KMS-11 (cell line): ENCODE measurements at regions not wholly inside any gene's neighbourhood (a gene's known extent, or its start where the extent isn't known, plus 50 kb on each side); places are given as distances from the start of the nearest gene placed in this dataset.

Experiments
- H2AFZ ChIP-seq: fragments of 200-600 bp; sonication (generic); 2 replicates; pipeline ENCODE4 v1.6.1; 2016; ENCODE audit warnings: antibody characterized with exemption, mixed run types, low read depth
- H3K27ac ChIP-seq: fragments of 200-600 bp; sonication (generic); 2 replicates; pipeline ENCODE4 v1.6.1; 2016; ENCODE audit warnings: mild to moderate bottlenecking, mixed run types
- H3K27me3 ChIP-seq: fragments of 200-600 bp; sonication (generic); 2 replicates; pipeline ENCODE4 v1.6.1; 2017; ENCODE audit warnings: mild to moderate bottlenecking, low read depth, mixed run types, moderate library complexity; ENCODE audit not compliant: insufficient read depth
- H3K36me3 ChIP-seq: fragments of 200-600 bp; sonication (generic); 2 replicates; pipeline ENCODE4 v1.6.1; 2017; ENCODE audit warnings: mild to moderate bottlenecking, mixed run types; ENCODE audit not compliant: insufficient read depth
- H3K4me1 ChIP-seq: fragments of 200-600 bp; sonication (generic); 2 replicates; pipeline ENCODE4 v1.6.1; 2016; ENCODE audit warnings: mild to moderate bottlenecking, low read depth, mixed run types; ENCODE audit not compliant: poor library complexity, severe bottlenecking
- H3K4me2 ChIP-seq: fragments of 200-600 bp; sonication (generic); 2 replicates; pipeline ENCODE4 v1.7.0; 2016; ENCODE audit warnings: mild to moderate bottlenecking, mixed run types
- H3K4me3 ChIP-seq: fragments of 200-600 bp; sonication (generic); IDR thresholded peaks from 2 replicates; pipeline ENCODE4 v1.6.1; 2017; ENCODE audit warnings: low read depth, low read length, mixed read lengths; ENCODE audit not compliant: insufficient read depth
- H3K79me2 ChIP-seq: fragments of 200-600 bp; sonication (generic); 2 replicates; pipeline ENCODE4 v1.6.1; 2016; ENCODE audit warnings: low read depth, mixed run types; ENCODE audit not compliant: insufficient read depth
- H3K9ac ChIP-seq: fragments of 200-600 bp; sonication (generic); 2 replicates; pipeline ENCODE4 v1.6.1; 2016; ENCODE audit warnings: mild to moderate bottlenecking, mixed run types
- H4K20me1 ChIP-seq: fragments of 200-600 bp; sonication (generic); 2 replicates; pipeline ENCODE4 v1.6.1; 2016; ENCODE audit warnings: mild to moderate bottlenecking, mixed run types; ENCODE audit not compliant: insufficient read depth
- TF ChIP-seq, protein P1 (sequence below): fragments of 200-600 bp; sonication (generic); conservative IDR thresholded peaks from 2 replicates; pipeline ENCODE4 v1.6.1; 2017; ENCODE audit warnings: low read depth, mild to moderate bottlenecking, antibody characterized with exemption, low read length, moderate library complexity, mixed read lengths

DNA sequence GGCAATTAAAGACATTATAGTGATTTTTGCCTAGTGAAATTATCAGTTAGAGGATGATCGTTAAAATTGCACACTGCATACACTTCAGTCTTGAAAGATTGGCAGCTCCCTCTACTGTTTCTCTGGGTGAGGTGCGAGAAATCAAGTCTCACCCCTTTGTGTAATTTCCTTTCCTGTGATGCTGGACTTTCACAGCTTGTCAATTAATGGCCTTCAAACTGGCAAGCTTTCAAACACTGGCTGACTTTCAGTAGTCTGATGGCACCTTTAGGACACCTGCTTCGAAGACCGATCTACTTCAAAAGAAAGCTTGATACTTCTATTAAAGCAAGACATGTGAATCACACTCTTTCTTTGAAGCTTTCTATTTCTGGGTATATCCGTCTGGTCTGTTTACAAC lies 706.7 kb upstream of the PTPRD start:
- Histone ChIP-seq H3K4me2 (no peak overlapping the region), H3K27ac (no peak overlapping the region)
- TF ChIP-seq, protein P1, sequence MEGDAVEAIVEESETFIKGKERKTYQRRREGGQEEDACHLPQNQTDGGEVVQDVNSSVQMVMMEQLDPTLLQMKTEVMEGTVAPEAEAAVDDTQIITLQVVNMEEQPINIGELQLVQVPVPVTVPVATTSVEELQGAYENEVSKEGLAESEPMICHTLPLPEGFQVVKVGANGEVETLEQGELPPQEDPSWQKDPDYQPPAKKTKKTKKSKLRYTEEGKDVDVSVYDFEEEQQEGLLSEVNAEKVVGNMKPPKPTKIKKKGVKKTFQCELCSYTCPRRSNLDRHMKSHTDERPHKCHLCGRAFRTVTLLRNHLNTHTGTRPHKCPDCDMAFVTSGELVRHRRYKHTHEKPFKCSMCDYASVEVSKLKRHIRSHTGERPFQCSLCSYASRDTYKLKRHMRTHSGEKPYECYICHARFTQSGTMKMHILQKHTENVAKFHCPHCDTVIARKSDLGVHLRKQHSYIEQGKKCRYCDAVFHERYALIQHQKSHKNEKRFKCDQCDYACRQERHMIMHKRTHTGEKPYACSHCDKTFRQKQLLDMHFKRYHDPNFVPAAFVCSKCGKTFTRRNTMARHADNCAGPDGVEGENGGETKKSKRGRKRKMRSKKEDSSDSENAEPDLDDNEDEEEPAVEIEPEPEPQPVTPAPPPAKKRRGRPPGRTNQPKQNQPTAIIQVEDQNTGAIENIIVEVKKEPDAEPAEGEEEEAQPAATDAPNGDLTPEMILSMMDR: peak; percentile 55

DNA sequence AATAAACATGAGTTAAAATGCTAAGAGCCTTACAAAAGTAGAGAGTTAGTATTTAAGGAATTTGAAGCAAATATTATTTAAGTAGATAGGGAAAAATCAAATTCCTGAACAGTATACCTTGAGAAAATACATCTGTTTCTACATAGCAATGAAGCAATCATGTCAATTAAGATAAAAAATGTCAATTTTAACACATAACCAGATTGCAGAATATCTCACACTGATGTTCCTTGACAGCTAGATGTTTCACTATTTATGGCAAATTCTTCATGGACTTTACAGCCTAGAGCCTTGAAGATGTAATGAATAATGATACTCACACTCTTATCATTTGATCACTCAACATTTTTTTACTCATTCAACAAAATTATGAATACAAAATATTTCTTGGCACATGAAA lies 708.2 kb upstream of the PTPRD start:
- no peak overlapping the region for H3K4me3 ChIP-seq
- no peak overlapping the region for H3K9ac ChIP-seq
- no peaks in the 10 kb centered on the region for H3K36me3 ChIP-seq
- no peak overlapping the region for H3K27ac ChIP-seq
- TF ChIP-seq, protein P1: no peak
- H3K4me1 ChIP-seq: no peaks in the 10 kb centered on the region
- no peaks in the 10 kb centered on the region for H3K79me2 ChIP-seq
- H2AFZ ChIP-seq: no peak overlapping the region
- no peaks in the 10 kb centered on the region for H4K20me1 ChIP-seq
- no peaks in the 10 kb centered on the region for H3K27me3 ChIP-seq
- no peak overlapping the region for H3K4me2 ChIP-seq

More for the DNA sequence above, 706.7 kb upstream of the PTPRD start:
- Histone ChIP-seq H2AFZ (no peak overlapping the region), H3K4me1 (no peaks in the 10 kb centered on the region), H4K20me1 (no peaks in the 10 kb centered on the region), H3K36me3 (no peaks in the 10 kb centered on the region), H3K4me3 (no peak overlapping the region), H3K27me3 (no peaks in the 10 kb centered on the region), H3K79me2 (no peaks in the 10 kb centered on the region), H3K9ac (no peak overlapping the region)

DNA sequence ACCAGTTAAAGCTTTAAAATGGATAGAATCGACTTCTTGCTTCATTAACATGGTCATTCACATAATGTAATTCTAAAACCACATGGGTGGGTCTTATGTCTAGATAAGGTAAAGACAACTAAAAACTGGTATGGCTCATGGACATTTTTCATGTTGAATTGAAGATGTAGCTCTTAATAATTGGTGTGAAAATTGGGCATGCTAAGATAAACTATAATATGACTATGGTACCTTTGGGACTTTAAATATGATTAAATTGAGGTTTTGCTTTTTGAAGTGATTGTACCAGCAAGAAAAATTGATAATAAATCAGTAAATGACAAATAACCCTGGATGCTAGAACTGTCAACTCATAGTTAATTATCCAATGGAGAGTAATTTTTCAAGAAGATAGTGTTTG lies 710.7 kb upstream of the PTPRD start:
- no peaks in the 10 kb centered on the region for H3K79me2 ChIP-seq
- H3K27ac ChIP-seq: no peak overlapping the region
- H3K4me2 ChIP-seq: no peak overlapping the region
- H3K4me3 ChIP-seq: no peak overlapping the region
- TF ChIP-seq, protein P1: no peak
- no peaks in the 10 kb centered on the region for H4K20me1 ChIP-seq
- no peaks in the 10 kb centered on the region for H3K27me3 ChIP-seq
- H2AFZ ChIP-seq: no peak overlapping the region
- no peaks in the 10 kb centered on the region for H3K36me3 ChIP-seq
- H3K4me1 ChIP-seq: no peaks in the 10 kb centered on the region
- no peak overlapping the region for H3K9ac ChIP-seq

DNA sequence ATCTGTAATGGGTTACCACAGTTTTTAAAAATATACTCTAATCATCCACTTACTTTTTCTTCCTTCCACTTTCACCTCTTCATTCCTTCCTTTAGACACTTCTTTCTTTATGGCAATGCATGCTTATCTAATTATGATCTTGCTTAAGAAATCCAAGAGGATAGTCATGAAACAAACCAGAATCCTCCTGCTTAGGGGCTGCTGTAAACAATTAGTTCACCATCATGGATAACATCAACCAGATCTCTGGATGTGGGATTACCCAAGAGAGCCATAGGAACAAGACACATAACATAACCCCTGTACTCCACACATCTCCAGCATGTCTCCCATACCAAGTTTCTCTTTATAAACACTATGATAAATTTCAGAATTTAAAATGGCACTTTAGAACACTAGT lies 713.4 kb upstream of the PTPRD start:
- Histone ChIP-seq H4K20me1 (no peaks in the 10 kb centered on the region), H3K27me3 (no peaks in the 10 kb centered on the region), H3K4me2 (no peak overlapping the region), H3K4me1 (no peaks in the 10 kb centered on the region), H3K27ac (no peak overlapping the region), H3K4me3 (no peak overlapping the region), H3K36me3 (no peaks in the 10 kb centered on the region), H3K79me2 (no peaks in the 10 kb centered on the region), H3K9ac (no peak overlapping the region), H2AFZ (no peak overlapping the region)
- TF ChIP-seq, protein P1: no peak

DNA sequence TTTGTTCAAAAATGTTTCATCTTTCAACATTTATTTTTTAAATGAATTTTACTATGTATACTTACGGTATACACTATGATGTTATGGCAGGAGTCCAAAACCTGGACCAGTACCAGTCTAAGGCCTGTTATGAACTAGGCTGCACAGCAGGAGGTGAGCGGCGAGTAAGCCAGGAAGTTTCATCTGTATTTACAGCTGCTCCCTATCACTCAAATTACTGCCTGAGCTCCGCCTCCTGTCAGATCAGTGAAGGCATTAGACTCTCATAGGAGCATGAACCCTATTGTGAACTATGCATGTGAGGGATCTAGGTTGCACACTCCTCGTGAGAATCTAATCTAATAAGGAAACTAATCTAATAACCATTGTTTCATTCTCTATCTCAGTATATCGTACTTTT lies 715.5 kb upstream of the PTPRD start:
- Histone ChIP-seq H2AFZ (no peak overlapping the region), H3K4me1 (no peaks in the 10 kb centered on the region)
- TF ChIP-seq, protein P1: no peak

More for the DNA sequence above, 715.5 kb upstream of the PTPRD start:
- Histone ChIP-seq H3K4me2 (no peak overlapping the region), H3K27me3 (no peaks in the 10 kb centered on the region), H3K79me2 (no peaks in the 10 kb centered on the region), H3K9ac (no peak overlapping the region), H3K36me3 (no peaks in the 10 kb centered on the region), H4K20me1 (no peaks in the 10 kb centered on the region), H3K4me3 (no peak overlapping the region), H3K27ac (no peak overlapping the region)
